ENCODE measurements at regions not wholly inside any gene's neighbourhood (a gene's known extent, or its start where the extent isn't known, plus 50 kb on each side); places are given as distances from the start of the nearest gene placed in this dataset.

DNA sequence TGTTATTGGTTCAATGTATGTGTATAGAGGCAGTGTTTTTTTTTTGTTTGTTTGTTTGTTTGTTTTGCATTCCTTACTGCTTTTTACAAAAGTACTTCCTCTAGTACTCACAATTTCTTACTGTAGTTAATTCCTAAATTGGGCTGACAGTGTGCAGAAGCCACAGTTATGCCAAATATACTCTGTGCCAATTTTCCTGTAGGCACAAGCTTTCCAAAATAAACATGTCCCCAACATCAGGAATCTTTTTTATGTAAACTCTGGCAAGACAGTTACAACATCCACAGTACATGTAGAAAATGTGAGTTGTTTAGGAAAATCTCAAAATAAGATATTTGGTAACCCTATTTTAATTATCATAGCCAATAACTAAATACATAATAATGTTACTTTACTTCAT is 161.6 kb upstream of the TSLP start:
- CTCF ChIA-PET, result interaction anchor here (0.8 to 1.4 kb wide), 3 partner anchors 13 to 43 kb away, joined by 3 read pairs; no protein-coding TSS in a partner anchor
- no peak for DNase-seq
- POLR2A ChIA-PET, result no interaction called here

More for the DNA sequence above, 161.6 kb upstream of the TSLP start:
- H3K27ac ChIP-seq (ENCODE audit: low read depth in 2 of 2, low read length in 1 of 2), result peak overlapping the region; percentile 32 to 40; a peak in 2 of 4 replicates
- peaks cover 2% of the 10 kb centered on the region for H3F3A ChIP-seq (replicated peaks; ENCODE audit: insufficient read depth)
- no peak overlapping the region for H2AFZ ChIP-seq (ENCODE audit: low read depth)
- H3K4me2 ChIP-seq, result no peak overlapping the region
- H3K79me2 ChIP-seq (ENCODE audit: insufficient read depth), result no peaks in the 10 kb centered on the region
- H4K20me1 ChIP-seq (ENCODE audit: insufficient read depth), result no peaks in the 10 kb centered on the region
- no peaks in the 10 kb centered on the region for H3K9me2 ChIP-seq
- TF ChIP-seq, protein P1, sequence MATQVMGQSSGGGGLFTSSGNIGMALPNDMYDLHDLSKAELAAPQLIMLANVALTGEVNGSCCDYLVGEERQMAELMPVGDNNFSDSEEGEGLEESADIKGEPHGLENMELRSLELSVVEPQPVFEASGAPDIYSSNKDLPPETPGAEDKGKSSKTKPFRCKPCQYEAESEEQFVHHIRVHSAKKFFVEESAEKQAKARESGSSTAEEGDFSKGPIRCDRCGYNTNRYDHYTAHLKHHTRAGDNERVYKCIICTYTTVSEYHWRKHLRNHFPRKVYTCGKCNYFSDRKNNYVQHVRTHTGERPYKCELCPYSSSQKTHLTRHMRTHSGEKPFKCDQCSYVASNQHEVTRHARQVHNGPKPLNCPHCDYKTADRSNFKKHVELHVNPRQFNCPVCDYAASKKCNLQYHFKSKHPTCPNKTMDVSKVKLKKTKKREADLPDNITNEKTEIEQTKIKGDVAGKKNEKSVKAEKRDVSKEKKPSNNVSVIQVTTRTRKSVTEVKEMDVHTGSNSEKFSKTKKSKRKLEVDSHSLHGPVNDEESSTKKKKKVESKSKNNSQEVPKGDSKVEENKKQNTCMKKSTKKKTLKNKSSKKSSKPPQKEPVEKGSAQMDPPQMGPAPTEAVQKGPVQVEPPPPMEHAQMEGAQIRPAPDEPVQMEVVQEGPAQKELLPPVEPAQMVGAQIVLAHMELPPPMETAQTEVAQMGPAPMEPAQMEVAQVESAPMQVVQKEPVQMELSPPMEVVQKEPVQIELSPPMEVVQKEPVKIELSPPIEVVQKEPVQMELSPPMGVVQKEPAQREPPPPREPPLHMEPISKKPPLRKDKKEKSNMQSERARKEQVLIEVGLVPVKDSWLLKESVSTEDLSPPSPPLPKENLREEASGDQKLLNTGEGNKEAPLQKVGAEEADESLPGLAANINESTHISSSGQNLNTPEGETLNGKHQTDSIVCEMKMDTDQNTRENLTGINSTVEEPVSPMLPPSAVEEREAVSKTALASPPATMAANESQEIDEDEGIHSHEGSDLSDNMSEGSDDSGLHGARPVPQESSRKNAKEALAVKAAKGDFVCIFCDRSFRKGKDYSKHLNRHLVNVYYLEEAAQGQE (IDR thresholded peaks at IDR 0.05; ENCODE audit: low read depth, low read length), result no peak
- TF ChIP-seq JUND (IDR thresholded peaks at IDR 0.05), result peak; percentile 34
- TF ChIP-seq ELF1 (IDR thresholded peaks at IDR 0.05), result no peak
- peak; percentile 84 for TF ChIP-seq TCF12 (IDR thresholded peaks at IDR 0.05)
- no peak for TF ChIP-seq USF1 (IDR thresholded peaks at IDR 0.05; ENCODE audit: borderline replicate concordance, low read depth)
- no peak for TF ChIP-seq SIN3A (IDR thresholded peaks at IDR 0.05; ENCODE audit: borderline replicate concordance, low read depth, low read length)
- peak; percentile 23; the same call in 1 of the 2 replicates for TF ChIP-seq MEF2A (IDR thresholded peaks at IDR 0.05; ENCODE audit: borderline replicate concordance, low read depth)
- TF ChIP-seq, protein P2, sequence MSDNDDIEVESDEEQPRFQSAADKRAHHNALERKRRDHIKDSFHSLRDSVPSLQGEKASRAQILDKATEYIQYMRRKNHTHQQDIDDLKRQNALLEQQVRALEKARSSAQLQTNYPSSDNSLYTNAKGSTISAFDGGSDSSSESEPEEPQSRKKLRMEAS (IDR thresholded peaks at IDR 0.05; ENCODE audit: low read depth), result no peak
- no peak for TF ChIP-seq NRF1 (IDR thresholded peaks at IDR 0.05; ENCODE audit: low read depth, low read length)
- no peak for TF ChIP-seq RAD21 (IDR thresholded peaks at IDR 0.05; ENCODE audit: low read length)
- no peak for TF ChIP-seq POLR2AphosphoS5 (IDR thresholded peaks at IDR 0.05; ENCODE audit: low read depth, low read length)
- no peak for TF ChIP-seq IRF3 (IDR thresholded peaks at IDR 0.05; ENCODE audit: low read depth, low read length)
- peak; percentile 96 for TF ChIP-seq NFIC (IDR thresholded peaks at IDR 0.05; ENCODE audit: borderline replicate concordance)
- no peak for TF ChIP-seq TEAD4 (IDR thresholded peaks at IDR 0.05; ENCODE audit: borderline replicate concordance, insufficient read depth)
- peak; percentile 65; the same call in 1 of the 2 replicates for TF ChIP-seq PBX3 (IDR thresholded peaks at IDR 0.05)
- no peak for TF ChIP-seq GABPA (IDR thresholded peaks at IDR 0.05; ENCODE audit: low read depth)
- peak in 1 of 2 experiments; percentile 56; a peak in 1 of 4 replicates for TF ChIP-seq EP300 (IDR thresholded peaks at IDR 0.05; ENCODE audit: borderline replicate concordance in 1 of 2, low read depth in 1 of 2, low read length in 1 of 2)
- no peak for TF ChIP-seq RCOR1 (IDR thresholded peaks at IDR 0.05; ENCODE audit: low read length)
- no peaks in the 10 kb centered on the region for H3K27me3 ChIP-seq (ENCODE audit: insufficient read depth)
- H3K9ac ChIP-seq, result no peak overlapping the region
- H3K9me3 ChIP-seq, result no peaks in the 10 kb centered on the region
- no peaks in the 10 kb centered on the region for H3K36me3 ChIP-seq (replicated peaks in 1 of 2; ENCODE audit: control insufficient read depth in 1 of 2, insufficient read depth in 2 of 2, low read length in 1 of 2)
- H3K4me3 ChIP-seq (ENCODE audit: low read depth in 2 of 2, low read length in 1 of 2), result no peak overlapping the region
- no peaks in the 10 kb centered on the region; a peak in 1 of 4 replicates for H3K4me1 ChIP-seq (ENCODE audit: control insufficient read depth in 1 of 2, insufficient read depth in 2 of 2, low read depth in 1 of 2, low read length in 1 of 2)

Measured in SK-N-SH (cell line).